BLaER1 treated with 17β-estradiol and CSF1 and Interleukin-3, amounts not matched to agents 10 nM and 100 nM (cell line): ENCODE measurements at regions not wholly inside any gene's neighbourhood (a gene's known extent, or its start where the extent isn't known, plus 50 kb on each side); places are given as distances from the start of the nearest gene placed in this dataset.

ENCODE experiments used
- H3K27ac ChIP-seq, 11 experiments: shearing (Covaris generic); formaldehyde crosslinking; 2 replicates each; pipeline ENCODE4 v1.8.1; 2022
- H3K27me3 ChIP-seq, 11 experiments: shearing (Covaris generic); formaldehyde crosslinking; 2 replicates each; pipeline ENCODE4 v1.8.1; 2022
- H3K36me3 ChIP-seq, 11 experiments: shearing (Covaris generic); formaldehyde crosslinking; 2 replicates each; pipeline ENCODE4 v1.8.1; 2022
- H3K4me1 ChIP-seq, 10 experiments: shearing (Covaris generic); formaldehyde crosslinking; 2 replicates each; pipeline ENCODE4 v1.8.1; 2022
- H3K4me2 ChIP-seq, 11 experiments: shearing (Covaris generic); formaldehyde crosslinking; 2 replicates each; pipeline ENCODE4 v1.8.1; 2022
- H3K4me3 ChIP-seq, 10 experiments: shearing (Covaris generic); formaldehyde crosslinking; 2 replicates each; pipeline ENCODE4 v1.8.1; 2022
- H3K9ac ChIP-seq, 11 experiments: shearing (Covaris generic); formaldehyde crosslinking; 2 replicates each; pipeline ENCODE4 v1.8.1; 2022
- H3K9me3 ChIP-seq, 11 experiments: shearing (Covaris generic); formaldehyde crosslinking; replicated peaks in 1 of 11; 2 replicates each; pipeline ENCODE4 v1.8.1; 2022
- H4K20me1 ChIP-seq, 11 experiments: shearing (Covaris generic); formaldehyde crosslinking; 2 replicates each; pipeline ENCODE4 v1.8.1; 2022
- Cebpa-rat ChIP-seq, 11 experiments: shearing (Covaris generic); IDR thresholded peaks; 2 replicates each; pipeline ENCODE4 v1.8.1; 2022

DNA sequence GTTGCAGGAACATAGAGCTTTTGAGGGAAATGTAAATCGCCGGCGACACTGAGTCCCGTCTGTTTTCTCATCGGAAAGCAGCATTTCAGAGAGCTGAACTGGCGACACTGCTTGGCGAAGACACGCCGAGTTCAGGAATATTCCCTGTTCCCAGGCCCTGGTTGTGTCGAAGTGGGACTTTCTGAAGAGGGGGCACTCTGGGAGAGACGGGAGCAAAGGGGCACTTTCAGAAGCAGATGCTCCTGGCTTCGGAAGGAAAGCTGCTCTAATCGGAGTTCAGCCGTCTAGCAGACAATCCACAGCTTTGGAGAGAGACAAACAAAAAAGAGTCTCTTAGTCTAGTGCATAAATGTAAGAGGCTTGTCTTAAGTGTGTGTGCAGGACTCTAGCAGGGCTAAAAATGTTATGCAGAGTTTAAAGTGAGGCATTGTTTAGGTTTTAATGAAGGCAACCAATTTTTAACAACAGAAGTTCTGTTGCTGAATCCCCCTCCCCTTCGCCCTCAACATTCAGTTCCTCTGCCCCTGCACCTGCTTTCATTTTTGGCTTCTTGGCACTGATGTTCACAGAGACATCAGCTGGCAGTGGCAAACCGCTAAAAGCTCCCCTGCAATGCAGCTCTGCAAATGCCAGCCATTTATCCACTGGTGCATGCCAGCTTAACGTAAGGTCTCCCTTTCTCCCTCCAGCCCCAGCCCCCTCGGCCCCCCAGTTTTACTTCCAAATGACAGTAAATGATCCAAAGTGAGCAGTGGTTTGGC is 289.5 kb upstream of the MPDZ start:
- peaks cover 0 to 7% (median 0%) of the 10 kb centered on the region in 11 experiments; a peak in 8 of 22 replicates for H3K27me3 ChIP-seq
- no peaks in the 10 kb centered on the region for H3K36me3 ChIP-seq
- H4K20me1 ChIP-seq: no peaks in the 10 kb centered on the region
- H3K9ac ChIP-seq: no peak overlapping the region; a peak in 1 of 22 replicates
- H3K4me2 ChIP-seq: peak overlapping the region; percentile 29 to 69 (median 46)
- no peak overlapping the region for H3K27ac ChIP-seq
- peaks cover 0 to 17% (median 6%) of the 10 kb centered on the region in 10 experiments; a peak in 5 of 20 replicates for H3K4me1 ChIP-seq
- H3K4me3 ChIP-seq: peak overlapping the region in 5 of 10 experiments; percentile 15 to 41 (median 38); a peak in 6 of 20 replicates
- H3K9me3 ChIP-seq: no peaks in the 10 kb centered on the region
- TF ChIP-seq Cebpa-rat (IDR thresholded peaks at IDR 0.05): no peak

GRCh38 chr9:13568405-13568804 is 288.9 kb upstream of the MPDZ start:
- Histone ChIP-seq H3K4me1 (peaks cover 0 to 17% (median 6%) of the 10 kb centered on the region in 10 experiments; a peak in 5 of 20 replicates), H3K4me2 (peak overlapping the region; percentile 29 to 69 (median 46); a peak in 21 of 22 replicates), H3K9ac (peak overlapping the region in 1 of 11 experiments; percentile 16; a peak in 2 of 22 replicates), H3K9me3 (no peaks in the 10 kb centered on the region), H4K20me1 (no peaks in the 10 kb centered on the region), H3K27ac (no peak overlapping the region), H3K27me3 (peaks cover 0 to 7% (median 0%) of the 10 kb centered on the region in 11 experiments; a peak in 8 of 22 replicates), H3K4me3 (peak overlapping the region in 4 of 10 experiments; percentile 15 to 40 (median 27); a peak in 3 of 20 replicates), H3K36me3 (no peaks in the 10 kb centered on the region)
- no peak for TF ChIP-seq Cebpa-rat (IDR thresholded peaks at IDR 0.05)

- Histone ChIP-seq H3K4me1 (peaks cover 0 to 17% (median 6%) of the 10 kb centered on the region in 10 experiments; a peak in 5 of 20 replicates), H3K9ac (no peak overlapping the region), H3K27me3 (peaks cover 0 to 7% (median 0%) of the 10 kb centered on the region in 11 experiments; a peak in 8 of 22 replicates), H3K36me3 (no peaks in the 10 kb centered on the region), H4K20me1 (no peaks in the 10 kb centered on the region), H3K27ac (no peak overlapping the region), H3K9me3 (no peaks in the 10 kb centered on the region), H3K4me3 (no peak overlapping the region), H3K4me2 (no peak overlapping the region)
- no peak for TF ChIP-seq Cebpa-rat (IDR thresholded peaks at IDR 0.05)
These were observed 288.3 kb upstream of the MPDZ start for GRCh38 chr9:13567833-13568232.

GRCh38 chr9:13557746-13558145 is 278.3 kb upstream of the MPDZ start:
- Histone ChIP-seq H3K27ac (no peak overlapping the region), H3K36me3 (no peaks in the 10 kb centered on the region), H3K4me2 (no peak overlapping the region), H3K4me3 (no peak overlapping the region), H3K9ac (no peak overlapping the region), H3K27me3 (no peaks in the 10 kb centered on the region), H3K9me3 (no peaks in the 10 kb centered on the region), H4K20me1 (no peaks in the 10 kb centered on the region), H3K4me1 (peaks cover 0 to 13% (median 0%) of the 10 kb centered on the region in 10 experiments; a peak in 6 of 20 replicates)
- TF ChIP-seq Cebpa-rat (IDR thresholded peaks at IDR 0.05): no peak

DNA sequence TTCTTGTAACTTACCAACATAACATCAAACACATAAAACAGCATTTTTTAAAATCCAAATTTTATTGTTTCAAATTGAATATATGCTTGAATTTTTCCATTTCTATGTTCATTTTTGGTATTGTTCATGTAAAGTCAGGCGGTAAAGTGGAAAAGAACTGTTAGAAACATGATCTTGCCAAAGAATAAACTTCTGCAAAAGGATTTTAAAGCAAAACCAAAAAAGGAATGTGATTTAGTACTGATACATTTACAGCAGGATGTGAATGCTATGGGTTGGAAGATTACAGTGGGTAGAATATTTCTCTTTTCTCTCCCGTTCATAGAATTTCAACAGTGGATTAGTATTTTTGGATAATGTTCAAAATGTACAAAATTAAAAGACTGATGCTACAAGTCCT is 277.2 kb upstream of the MPDZ start:
- Histone ChIP-seq H3K4me3 (no peak overlapping the region), H3K27ac (no peak overlapping the region), H3K4me2 (peak overlapping the region in 1 of 11 experiments; percentile 52; a peak in 2 of 22 replicates), H3K36me3 (no peaks in the 10 kb centered on the region), H3K27me3 (no peaks in the 10 kb centered on the region), H3K9me3 (no peaks in the 10 kb centered on the region), H3K9ac (no peak overlapping the region), H3K4me1 (peaks cover 0 to 13% (median 0%) of the 10 kb centered on the region in 10 experiments; a peak in 6 of 20 replicates), H4K20me1 (no peaks in the 10 kb centered on the region)
- TF ChIP-seq Cebpa-rat (IDR thresholded peaks at IDR 0.05): no peak

GRCh38 chr9:13555989-13556500 is 276.6 kb upstream of the MPDZ start:
- Histone ChIP-seq H3K4me1 (peaks cover 0 to 16% (median 0%) of the 10 kb centered on the region in 10 experiments; a peak in 6 of 20 replicates), H3K4me3 (no peak overlapping the region), H3K4me2 (peak overlapping the region in 3 of 11 experiments; percentile 13 to 52 (median 15); a peak in 4 of 22 replicates), H3K9me3 (no peaks in the 10 kb centered on the region), H4K20me1 (no peaks in the 10 kb centered on the region), H3K9ac (no peak overlapping the region), H3K27ac (no peak overlapping the region), H3K36me3 (no peaks in the 10 kb centered on the region), H3K27me3 (no peaks in the 10 kb centered on the region)
- TF ChIP-seq Cebpa-rat (IDR thresholded peaks at IDR 0.05): no peak

DNA sequence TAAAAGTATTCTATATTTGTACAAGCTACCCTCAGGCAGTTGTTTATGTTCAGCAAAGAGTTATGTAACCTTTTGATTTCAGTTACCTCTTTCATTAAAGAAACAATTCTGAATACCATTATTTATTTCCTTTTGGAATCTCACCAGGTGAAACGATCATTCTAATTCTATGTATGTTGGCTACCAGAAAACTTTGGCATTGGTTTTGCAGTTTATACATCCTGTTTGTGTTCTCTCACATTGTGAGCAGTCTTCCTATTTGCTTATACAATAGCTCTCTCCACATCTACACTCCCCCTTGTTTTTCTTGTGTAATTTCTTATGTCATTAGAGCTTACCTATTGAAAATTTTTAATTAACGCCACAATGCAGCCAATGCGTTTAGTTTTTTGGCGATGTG is 276.0 kb upstream of the MPDZ start:
- no peak for TF ChIP-seq Cebpa-rat (IDR thresholded peaks at IDR 0.05)

GRCh38 chr9:13554626-13555025 is 275.1 kb upstream of the MPDZ start:
- Histone ChIP-seq H3K27me3 (no peaks in the 10 kb centered on the region), H4K20me1 (no peaks in the 10 kb centered on the region), H3K4me2 (no peak overlapping the region), H3K9me3 (no peaks in the 10 kb centered on the region), H3K4me1 (peaks cover 0 to 19% (median 0%) of the 10 kb centered on the region in 10 experiments; a peak in 6 of 20 replicates), H3K36me3 (no peaks in the 10 kb centered on the region), H3K27ac (no peak overlapping the region), H3K4me3 (no peak overlapping the region), H3K9ac (no peak overlapping the region)
- no peak for TF ChIP-seq Cebpa-rat (IDR thresholded peaks at IDR 0.05)

More for the DNA sequence above, 276.0 kb upstream of the MPDZ start:
- H4K20me1 ChIP-seq: no peaks in the 10 kb centered on the region
- no peaks in the 10 kb centered on the region for H3K36me3 ChIP-seq
- H3K4me2 ChIP-seq: peak overlapping the region in 2 of 11 experiments; percentile 13 to 52; a peak in 2 of 22 replicates
- H3K27me3 ChIP-seq: no peaks in the 10 kb centered on the region
- no peak overlapping the region for H3K4me3 ChIP-seq
- H3K27ac ChIP-seq: no peak overlapping the region
- H3K4me1 ChIP-seq: peaks cover 0 to 19% (median 0%) of the 10 kb centered on the region in 10 experiments; a peak in 6 of 20 replicates
- H3K9me3 ChIP-seq: no peaks in the 10 kb centered on the region
- no peak overlapping the region for H3K9ac ChIP-seq

GRCh38 chr9:13552606-13553215 is 273.2 kb upstream of the MPDZ start:
- H3K9ac ChIP-seq: no peak overlapping the region
- no peaks in the 10 kb centered on the region for H3K27me3 ChIP-seq
- TF ChIP-seq Cebpa-rat (IDR thresholded peaks at IDR 0.05): no peak
- peaks cover 0 to 19% (median 0%) of the 10 kb centered on the region in 10 experiments; a peak in 6 of 20 replicates for H3K4me1 ChIP-seq
- H3K4me3 ChIP-seq: no peak overlapping the region
- no peaks in the 10 kb centered on the region for H4K20me1 ChIP-seq
- H3K27ac ChIP-seq: no peak overlapping the region
- no peaks in the 10 kb centered on the region for H3K36me3 ChIP-seq
- no peak overlapping the region for H3K4me2 ChIP-seq
- H3K9me3 ChIP-seq: no peaks in the 10 kb centered on the region
